PFSK-1 (cell line): ENCODE measurements at regions not wholly inside any gene's neighbourhood (a gene's known extent, or its start where the extent isn't known, plus 50 kb on each side); places are given as distances from the start of the nearest gene placed in this dataset.

Source experiments
- FOXP2 ChIP-seq: optimal IDR thresholded peaks from 2 replicates; pipeline ENCODE3; 2011; ENCODE audit warnings: borderline replicate concordance, control low read depth, inconsistent platforms; ENCODE audit not compliant: insufficient read depth; ENCODE audit errors: extremely low read length, extremely low read depth
- POLR2AphosphoS5 ChIP-seq: IDR thresholded peaks from 2 replicates; pipeline ENCODE4 v1.6.1; 2012; ENCODE audit warnings: low read depth, mild to moderate bottlenecking, control low read depth, low read length, moderate library complexity
- SIN3A ChIP-seq: IDR thresholded peaks from 2 replicates; pipeline ENCODE4 v1.6.1; 2012; ENCODE audit warnings: mild to moderate bottlenecking, low read length, moderate library complexity, borderline replicate concordance; ENCODE audit not compliant: insufficient read depth
- TAF1 ChIP-seq: IDR thresholded peaks from 2 replicates; pipeline ENCODE4 v1.6.1; 2012; ENCODE audit warnings: low read length, control low read depth, borderline replicate concordance; ENCODE audit not compliant: insufficient read depth
- TF ChIP-seq, protein P1 (sequence below), 2 experiments: IDR thresholded peaks; 2 replicates each; pipeline versions ENCODE4 v1.6.1 to v1.8.0; 2011 to 2012; ENCODE audit warnings: low read depth in 2 of 2, low read length in 2 of 2, control low read depth in 1 of 2, inconsistent platforms in 1 of 2, mild to moderate bottlenecking in 1 of 2, moderate library complexity in 1 of 2; ENCODE audit not compliant: insufficient read depth in 1 of 2

DNA sequence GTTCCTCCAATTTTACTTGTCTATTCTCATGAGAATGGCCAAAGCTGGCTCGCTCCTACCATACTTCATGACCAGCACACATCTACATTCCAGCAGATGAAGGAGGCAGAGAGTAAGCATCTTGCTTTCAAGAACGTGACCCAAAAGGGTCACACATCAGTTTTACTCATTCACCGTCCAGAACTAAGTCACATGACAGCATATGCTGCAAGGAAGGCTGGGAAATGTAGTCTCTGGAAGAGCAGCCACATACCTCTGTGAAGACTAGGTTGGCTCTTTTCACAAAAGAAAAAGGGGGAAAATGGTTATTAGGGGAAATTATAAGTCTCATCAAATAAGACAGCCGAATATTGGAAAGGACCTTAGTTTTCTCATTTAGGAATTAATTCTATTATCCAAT lies 835.3 kb downstream of the EPHA4 start:
- TF ChIP-seq FOXP2 (no peak), TAF1 (no peak), SIN3A (no peak), POLR2AphosphoS5 (no peak)
- TF ChIP-seq, protein P1, sequence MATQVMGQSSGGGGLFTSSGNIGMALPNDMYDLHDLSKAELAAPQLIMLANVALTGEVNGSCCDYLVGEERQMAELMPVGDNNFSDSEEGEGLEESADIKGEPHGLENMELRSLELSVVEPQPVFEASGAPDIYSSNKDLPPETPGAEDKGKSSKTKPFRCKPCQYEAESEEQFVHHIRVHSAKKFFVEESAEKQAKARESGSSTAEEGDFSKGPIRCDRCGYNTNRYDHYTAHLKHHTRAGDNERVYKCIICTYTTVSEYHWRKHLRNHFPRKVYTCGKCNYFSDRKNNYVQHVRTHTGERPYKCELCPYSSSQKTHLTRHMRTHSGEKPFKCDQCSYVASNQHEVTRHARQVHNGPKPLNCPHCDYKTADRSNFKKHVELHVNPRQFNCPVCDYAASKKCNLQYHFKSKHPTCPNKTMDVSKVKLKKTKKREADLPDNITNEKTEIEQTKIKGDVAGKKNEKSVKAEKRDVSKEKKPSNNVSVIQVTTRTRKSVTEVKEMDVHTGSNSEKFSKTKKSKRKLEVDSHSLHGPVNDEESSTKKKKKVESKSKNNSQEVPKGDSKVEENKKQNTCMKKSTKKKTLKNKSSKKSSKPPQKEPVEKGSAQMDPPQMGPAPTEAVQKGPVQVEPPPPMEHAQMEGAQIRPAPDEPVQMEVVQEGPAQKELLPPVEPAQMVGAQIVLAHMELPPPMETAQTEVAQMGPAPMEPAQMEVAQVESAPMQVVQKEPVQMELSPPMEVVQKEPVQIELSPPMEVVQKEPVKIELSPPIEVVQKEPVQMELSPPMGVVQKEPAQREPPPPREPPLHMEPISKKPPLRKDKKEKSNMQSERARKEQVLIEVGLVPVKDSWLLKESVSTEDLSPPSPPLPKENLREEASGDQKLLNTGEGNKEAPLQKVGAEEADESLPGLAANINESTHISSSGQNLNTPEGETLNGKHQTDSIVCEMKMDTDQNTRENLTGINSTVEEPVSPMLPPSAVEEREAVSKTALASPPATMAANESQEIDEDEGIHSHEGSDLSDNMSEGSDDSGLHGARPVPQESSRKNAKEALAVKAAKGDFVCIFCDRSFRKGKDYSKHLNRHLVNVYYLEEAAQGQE (IDR thresholded peaks at IDR 0.05; ENCODE audit: insufficient read depth in 1 of 2, low read depth in 2 of 2, low read length in 2 of 2) = no peak

- TF ChIP-seq SIN3A (no peak), FOXP2 (no peak), POLR2AphosphoS5 (no peak), TAF1 (no peak)
- TF ChIP-seq, protein P1 (IDR thresholded peaks at IDR 0.05; ENCODE audit: insufficient read depth in 1 of 2, low read depth in 2 of 2, low read length in 2 of 2) = no peak
Measured at GRCh38 chr2:220743203-220743602, 828.9 kb downstream of the EPHA4 start.

DNA sequence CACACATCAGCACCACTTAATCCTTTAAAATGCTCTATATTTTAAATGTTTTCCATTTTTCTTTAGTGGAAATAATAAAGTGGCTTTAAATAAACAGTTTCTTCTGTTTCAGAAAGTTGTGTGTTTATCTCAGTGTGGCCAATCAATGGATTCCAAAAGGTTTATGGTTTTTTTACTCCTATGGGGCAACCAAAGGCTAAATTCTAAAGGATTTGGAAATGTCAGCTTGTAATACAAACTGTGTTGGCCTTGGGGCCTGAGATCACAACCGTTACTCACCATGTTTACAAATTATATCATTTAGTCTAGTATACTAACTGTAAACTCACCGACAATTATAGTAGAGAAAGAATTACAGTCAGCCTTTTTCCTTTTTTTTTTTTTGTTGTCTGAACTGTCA lies 827.2 kb downstream of the EPHA4 start:
- TF ChIP-seq SIN3A (no peak), FOXP2 (no peak), TAF1 (no peak), POLR2AphosphoS5 (no peak)
- TF ChIP-seq, protein P1 (IDR thresholded peaks at IDR 0.05; ENCODE audit: insufficient read depth in 1 of 2, low read depth in 2 of 2, low read length in 2 of 2) = no peak

- TF ChIP-seq, protein P1 (IDR thresholded peaks at IDR 0.05; ENCODE audit: insufficient read depth in 1 of 2, low read depth in 2 of 2, low read length in 2 of 2) = no peak
Measured at GRCh38 chr2:220745682-220746081, 826.4 kb downstream of the EPHA4 start.

DNA sequence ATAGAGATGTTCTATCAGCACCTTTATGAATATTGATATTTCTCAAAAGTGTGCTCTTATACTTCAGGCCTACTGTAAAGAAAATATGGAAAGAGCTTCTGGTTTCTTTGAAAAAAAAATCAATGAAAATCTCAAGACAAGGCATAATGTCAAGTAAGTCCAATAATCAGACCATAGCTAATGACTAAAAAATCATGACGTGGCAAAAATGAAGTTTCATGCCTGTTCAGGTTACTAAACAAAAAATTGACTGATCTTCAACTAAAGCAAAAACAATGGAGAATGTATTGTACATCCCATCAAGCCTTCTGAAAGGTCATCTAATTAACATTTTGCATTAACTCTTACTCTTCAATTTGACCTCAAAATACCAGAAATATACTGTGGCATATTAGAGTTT lies 824.4 kb downstream of the EPHA4 start:
- no peak for TF ChIP-seq FOXP2
- TF ChIP-seq, protein P1 (IDR thresholded peaks at IDR 0.05; ENCODE audit: insufficient read depth in 1 of 2, low read depth in 2 of 2, low read length in 2 of 2) = no peak
- no peak for TF ChIP-seq SIN3A
- no peak for TF ChIP-seq POLR2AphosphoS5
- TF ChIP-seq TAF1 = no peak
